ENCODE measurements at regions not wholly inside any gene's neighbourhood (a gene's known extent, or its start where the extent isn't known, plus 50 kb on each side); places are given as distances from the start of the nearest gene placed in this dataset.
A peak's percentile ranks its signal among the peaks of the same experiment; 100 is the strongest.
"Not testable (repeated sequence)": the region's sequence is repeated elsewhere in the genome, so short reads cannot be mapped to it uniquely, and the experiment has no call there.

- Histone ChIP-seq H2AK5ac (ENCODE audit: low read depth, low read length) (no peak overlapping the region), H3K9me3 (replicated peaks in 1 of 2; ENCODE audit: control insufficient read depth in 2 of 2, insufficient read depth in 1 of 2, low read depth in 1 of 2, low read length in 2 of 2) (no peaks in the 10 kb centered on the region), H3K27ac (replicated peaks; ENCODE audit: low read length) (no peak overlapping the region), H2BK120ac (ENCODE audit: low read depth, low read length) (no peak overlapping the region), H2BK5ac (ENCODE audit: low read length) (no peak overlapping the region), H3K4me2 (ENCODE audit: insufficient read depth, low read length, poor library complexity, severe bottlenecking) (no peak overlapping the region), H4K91ac (ENCODE audit: low read depth, low read length, poor library complexity) (no peak overlapping the region), H3K18ac (ENCODE audit: low read length) (no peak overlapping the region), H2BK12ac (ENCODE audit: low read length) (no peak overlapping the region), H3K9ac (ENCODE audit: low read depth, low read length, poor library complexity) (no peak overlapping the region), H3K4me3 (ENCODE audit: low read length in 2 of 2) (no peak overlapping the region), H2AFZ (ENCODE audit: low read length) (no peak overlapping the region), H3K23ac (ENCODE audit: low read depth, low read length, poor library complexity) (no peak overlapping the region), H4K8ac (ENCODE audit: low read depth, low read length) (no peak overlapping the region), H3K14ac (ENCODE audit: low read length) (no peak overlapping the region), H3K4me1 (ENCODE audit: control insufficient read depth in 2 of 2, insufficient read depth in 1 of 2, low read depth in 1 of 2, low read length in 2 of 2) (no peaks in the 10 kb centered on the region), H2BK15ac (ENCODE audit: low read length) (no peak overlapping the region), H3K79me1 (ENCODE audit: low read depth, low read length) (no peaks in the 10 kb centered on the region), H3K36me3 (replicated peaks in 1 of 2; ENCODE audit: control insufficient read depth in 2 of 2, insufficient read depth in 2 of 2, low read length in 2 of 2) (no peaks in the 10 kb centered on the region), H3K4ac (ENCODE audit: low read length) (no peak overlapping the region), H3K27me3 (ENCODE audit: control insufficient read depth in 3 of 3, insufficient read depth in 3 of 3, low read depth in 1 of 3, low read length in 3 of 3) (no peaks in the 10 kb centered on the region)
- WGBS, 2 donors (ENCODE audit: extremely low coverage in 2 of 2, insufficient read length in 2 of 2, insufficient replicate concordance in 1 of 2): no CpG with 5 or more reads among the region's 7 CpGs
- no peak for DNase-seq (ENCODE audit: low spot score)
Measured at GRCh38 chr2:7633566-7634153, 716.4 kb downstream of the RNF144A start.

- H3K14ac ChIP-seq (ENCODE audit: low read length): no peak overlapping the region
- no peak overlapping the region for H2BK5ac ChIP-seq (ENCODE audit: low read length)
- H2BK120ac ChIP-seq (ENCODE audit: low read depth, low read length): no peak overlapping the region
- H2AK5ac ChIP-seq (ENCODE audit: low read depth, low read length): no peak overlapping the region
- H3K4me1 ChIP-seq (ENCODE audit: control insufficient read depth in 2 of 2, insufficient read depth in 1 of 2, low read depth in 1 of 2, low read length in 2 of 2): no peaks in the 10 kb centered on the region
- no peak overlapping the region for H3K4me2 ChIP-seq (ENCODE audit: insufficient read depth, low read length, poor library complexity, severe bottlenecking)
- no peak overlapping the region for H4K8ac ChIP-seq (ENCODE audit: low read depth, low read length)
- no peak overlapping the region for H3K4me3 ChIP-seq (ENCODE audit: low read length in 2 of 2)
- H4K91ac ChIP-seq (ENCODE audit: low read depth, low read length, poor library complexity): no peak overlapping the region
- no peaks in the 10 kb centered on the region for H3K27me3 ChIP-seq (ENCODE audit: control insufficient read depth in 3 of 3, insufficient read depth in 3 of 3, low read depth in 1 of 3, low read length in 3 of 3)
- no peak overlapping the region for H3K9ac ChIP-seq (ENCODE audit: low read depth, low read length, poor library complexity)
- no peaks in the 10 kb centered on the region for H3K36me3 ChIP-seq (replicated peaks in 1 of 2; ENCODE audit: control insufficient read depth in 2 of 2, insufficient read depth in 2 of 2, low read length in 2 of 2)
- WGBS, 2 donors (ENCODE audit: extremely low coverage in 2 of 2, insufficient read length in 2 of 2, insufficient replicate concordance in 1 of 2): no CpG with 5 or more reads among the region's 7 CpGs
- no peaks in the 10 kb centered on the region for H3K79me1 ChIP-seq (ENCODE audit: low read depth, low read length)
- no peak overlapping the region for H2BK12ac ChIP-seq (ENCODE audit: low read length)
- H3K18ac ChIP-seq (ENCODE audit: low read length): no peak overlapping the region
- H2BK15ac ChIP-seq (ENCODE audit: low read length): no peak overlapping the region
- no peak overlapping the region for H3K27ac ChIP-seq (replicated peaks; ENCODE audit: low read length)
- no peak for DNase-seq (ENCODE audit: low spot score)
- no peak overlapping the region for H3K4ac ChIP-seq (ENCODE audit: low read length)
- no peak overlapping the region for H3K23ac ChIP-seq (ENCODE audit: low read depth, low read length, poor library complexity)
- no peaks in the 10 kb centered on the region for H3K9me3 ChIP-seq (replicated peaks in 1 of 2; ENCODE audit: control insufficient read depth in 2 of 2, insufficient read depth in 1 of 2, low read depth in 1 of 2, low read length in 2 of 2)
- no peak overlapping the region for H2AFZ ChIP-seq (ENCODE audit: low read length)
Measured at GRCh38 chr2:7634409-7634808, 717.2 kb downstream of the RNF144A start.

DNA sequence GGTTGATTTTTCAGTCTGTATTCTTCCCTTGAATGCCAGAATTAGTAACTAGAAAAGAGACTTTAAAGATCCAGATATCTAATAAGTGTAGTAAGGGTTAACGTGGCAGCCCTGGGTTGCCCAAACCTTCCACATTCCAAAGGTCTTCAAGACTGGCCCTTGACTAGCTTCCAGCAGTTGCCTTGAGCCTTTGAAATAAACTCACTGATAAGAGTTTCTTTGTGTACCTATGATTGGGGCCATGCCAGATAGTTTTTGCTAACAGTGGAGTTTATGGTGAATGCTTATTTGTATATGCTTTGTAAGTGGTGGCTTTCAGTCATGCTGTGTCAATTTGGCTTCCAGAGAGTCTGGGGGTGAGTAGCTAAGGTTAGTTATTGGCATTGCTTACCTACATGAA is 722.3 kb downstream of the RNF144A start:
- Histone ChIP-seq H3K4me2 (ENCODE audit: insufficient read depth, low read length, poor library complexity, severe bottlenecking) (no peak overlapping the region), H3K9me3 (replicated peaks in 1 of 2; ENCODE audit: control insufficient read depth in 2 of 2, insufficient read depth in 1 of 2, low read depth in 1 of 2, low read length in 2 of 2) (peaks cover 0 to 4% of the 10 kb centered on the region in 2 donors), H3K23ac (ENCODE audit: low read depth, low read length, poor library complexity) (no peak overlapping the region), H2AFZ (ENCODE audit: low read length) (no peak overlapping the region), H3K27me3 (ENCODE audit: control insufficient read depth in 3 of 3, insufficient read depth in 3 of 3, low read depth in 1 of 3, low read length in 3 of 3) (no peaks in the 10 kb centered on the region), H3K4ac (ENCODE audit: low read length) (no peak overlapping the region), H3K4me3 (ENCODE audit: low read length in 2 of 2) (no peak overlapping the region), H2AK5ac (ENCODE audit: low read depth, low read length) (no peak overlapping the region), H4K8ac (ENCODE audit: low read depth, low read length) (no peak overlapping the region), H3K9ac (ENCODE audit: low read depth, low read length, poor library complexity) (no peak overlapping the region), H3K79me1 (ENCODE audit: low read depth, low read length) (no peaks in the 10 kb centered on the region), H2BK15ac (ENCODE audit: low read length) (no peak overlapping the region), H2BK120ac (ENCODE audit: low read depth, low read length) (no peak overlapping the region), H3K14ac (ENCODE audit: low read length) (no peak overlapping the region), H3K4me1 (ENCODE audit: control insufficient read depth in 2 of 2, insufficient read depth in 1 of 2, low read depth in 1 of 2, low read length in 2 of 2) (no peaks in the 10 kb centered on the region), H3K27ac (replicated peaks; ENCODE audit: low read length) (no peak overlapping the region), H2BK12ac (ENCODE audit: low read length) (no peak overlapping the region), H2BK5ac (ENCODE audit: low read length) (no peak overlapping the region), H3K18ac (ENCODE audit: low read length) (no peak overlapping the region), H3K36me3 (replicated peaks in 1 of 2; ENCODE audit: control insufficient read depth in 2 of 2, insufficient read depth in 2 of 2, low read length in 2 of 2) (no peaks in the 10 kb centered on the region), H4K91ac (ENCODE audit: low read depth, low read length, poor library complexity) (no peak overlapping the region)
- no peak for DNase-seq (ENCODE audit: low spot score)
- no CpG with 5 or more reads among the region's 1 CpG for WGBS, 2 donors (ENCODE audit: extremely low coverage in 2 of 2, insufficient read length in 2 of 2, insufficient replicate concordance in 1 of 2)

GRCh38 chr2:7641272-7641671 is 724.1 kb downstream of the RNF144A start:
- H3K14ac ChIP-seq (ENCODE audit: low read length); H3K9me3 ChIP-seq (replicated peaks in 1 of 2; ENCODE audit: control insufficient read depth in 2 of 2, insufficient read depth in 1 of 2, low read depth in 1 of 2, low read length in 2 of 2); DNase-seq (ENCODE audit: low spot score); H3K9ac ChIP-seq (ENCODE audit: low read depth, low read length, poor library complexity); H2BK5ac ChIP-seq (ENCODE audit: low read length); H3K27ac ChIP-seq (replicated peaks; ENCODE audit: low read length); H2BK120ac ChIP-seq (ENCODE audit: low read depth, low read length); H2BK12ac ChIP-seq (ENCODE audit: low read length); H3K4ac ChIP-seq (ENCODE audit: low read length); H3K18ac ChIP-seq (ENCODE audit: low read length); H3K4me2 ChIP-seq (ENCODE audit: insufficient read depth, low read length, poor library complexity, severe bottlenecking); H4K91ac ChIP-seq (ENCODE audit: low read depth, low read length, poor library complexity); H3K36me3 ChIP-seq (replicated peaks in 1 of 2; ENCODE audit: control insufficient read depth in 2 of 2, insufficient read depth in 2 of 2, low read length in 2 of 2); H3K4me1 ChIP-seq (ENCODE audit: control insufficient read depth in 2 of 2, insufficient read depth in 1 of 2, low read depth in 1 of 2, low read length in 2 of 2); H3K23ac ChIP-seq (ENCODE audit: low read depth, low read length, poor library complexity); H3K4me3 ChIP-seq (ENCODE audit: low read length in 2 of 2); H2AK5ac ChIP-seq (ENCODE audit: low read depth, low read length); H3K79me1 ChIP-seq (ENCODE audit: low read depth, low read length); H2BK15ac ChIP-seq (ENCODE audit: low read length); H3K27me3 ChIP-seq (ENCODE audit: control insufficient read depth in 3 of 3, insufficient read depth in 3 of 3, low read depth in 1 of 3, low read length in 3 of 3); H2AFZ ChIP-seq (ENCODE audit: low read length): not testable (repeated sequence)
- WGBS, 2 donors (ENCODE audit: extremely low coverage in 2 of 2, insufficient read length in 2 of 2, insufficient replicate concordance in 1 of 2): no CpG with 5 or more reads among the region's 3 CpGs
- peak overlapping the region; percentile 8 for H4K8ac ChIP-seq (ENCODE audit: low read depth, low read length)

Measured in neuronal stem cell (in vitro differentiated cells).